Suprapubic skin (tissue), 3 donors: ENCODE measurements at regions not wholly inside any gene's neighbourhood (a gene's known extent, or its start where the extent isn't known, plus 50 kb on each side); places are given as distances from the start of the nearest gene placed in this dataset.

Source experiments
- CTCF ChIP-seq, 2 donors: fragments of 200-600 bp in 1 of 2; fragments of 450-650 bp in 1 of 2; sonication (generic) in 1 of 2; IDR thresholded peaks; one replicate each; pipeline ENCODE4 v1.5.1; 2016 to 2019; ENCODE audit warnings: antibody characterized with exemption in 2 of 2, mild to moderate bottlenecking in 1 of 2, moderate library complexity in 1 of 2
- EP300 ChIP-seq: sonication (generic); formaldehyde crosslinking; IDR thresholded peaks from one replicate; pipeline ENCODE4 v1.6.1; 2017; ENCODE audit warnings: antibody characterized with exemption
- POLR2A ChIP-seq, 2 donors: fragments of 450-650 bp; IDR thresholded peaks; one replicate each; pipeline ENCODE4 v1.6.1; 2017; ENCODE audit warnings: antibody characterized with exemption in 2 of 2, mild to moderate bottlenecking in 2 of 2, moderate library complexity in 2 of 2

- TF ChIP-seq POLR2A (IDR thresholded peaks at IDR 0.05) (no peak), CTCF (IDR thresholded peaks at IDR 0.05) (no peak), EP300 (no peak)
These were observed 122.1 kb upstream of the TPK1 start for GRCh38 chr7:144957998-144958397.
